Glutamatergic neuron (in vitro differentiated cells): ENCODE measurements at regions not wholly inside any gene's neighbourhood (a gene's known extent, or its start where the extent isn't known, plus 50 kb on each side); places are given as distances from the start of the nearest gene placed in this dataset.

ENCODE experiments used
- DNase-seq: peaks from one replicate; pipeline ENCODE4 v3.0.0; 2022
- H3K27ac Mint-ChIP-seq: one replicate; pipeline ENCODE4 v1.8.0; 2020; ENCODE audit warnings: mild to moderate bottlenecking, mixed read lengths, inconsistent platforms; ENCODE audit not compliant: unreplicated experiment
- H3K27me3 Mint-ChIP-seq: one replicate; pipeline ENCODE4 v1.8.0; 2020; ENCODE audit warnings: mild to moderate bottlenecking, moderate library complexity, mixed read lengths, inconsistent platforms; ENCODE audit not compliant: unreplicated experiment
- H3K36me3 Mint-ChIP-seq: one replicate; pipeline ENCODE4 v1.8.0; 2020; ENCODE audit warnings: mild to moderate bottlenecking, mixed read lengths, inconsistent platforms; ENCODE audit not compliant: unreplicated experiment
- H3K4me1 Mint-ChIP-seq: one replicate; pipeline ENCODE4 v1.8.0; 2020; ENCODE audit warnings: mild to moderate bottlenecking, low read depth, mixed read lengths, inconsistent platforms; ENCODE audit not compliant: unreplicated experiment
- H3K4me3 Mint-ChIP-seq: one replicate; pipeline ENCODE4 v1.8.0; 2020; ENCODE audit warnings: mild to moderate bottlenecking, mixed read lengths, inconsistent platforms; ENCODE audit not compliant: unreplicated experiment
- H3K9me3 Mint-ChIP-seq: one replicate; pipeline ENCODE4 v1.8.0; 2020; ENCODE audit warnings: mild to moderate bottlenecking, moderate library complexity, mixed read lengths, inconsistent platforms; ENCODE audit not compliant: unreplicated experiment
- TF ChIP-seq, protein P1 (sequence below): fragments of 200-600 bp; sonication (generic); IDR thresholded peaks from one replicate; pipeline ENCODE4 v1.5.0; 2021; ENCODE audit not compliant: partially characterized antibody, unreplicated experiment

DNA sequence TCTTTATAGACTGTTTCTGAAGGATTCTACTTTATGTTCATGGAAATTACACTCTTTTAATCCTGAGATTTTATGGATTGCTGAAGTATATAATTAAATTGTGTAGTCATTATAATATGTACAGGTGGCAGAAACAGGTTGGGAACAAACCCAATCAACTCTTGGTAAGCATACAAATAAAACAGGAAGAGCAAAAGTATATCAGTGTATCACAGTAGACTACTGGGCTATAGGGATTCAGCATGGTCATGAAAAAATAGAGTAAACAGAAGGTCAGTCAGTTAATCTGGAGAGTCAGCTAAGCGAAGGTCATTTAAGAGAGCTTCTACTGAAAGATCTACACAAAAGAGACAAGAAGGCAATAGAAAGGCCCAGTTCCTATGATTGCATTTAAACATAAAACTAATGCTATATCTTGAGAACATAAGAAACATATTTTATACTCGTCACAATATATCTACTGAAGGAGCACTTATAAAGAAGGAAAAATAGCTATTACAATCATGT lies 178.9 kb upstream of the ECI2 start:
- Mint-ChIP-seq H3K4me1 (peaks cover 8% of the 10 kb centered on the region), H3K27me3 (peaks cover 2% of the 10 kb centered on the region), H3K27ac (no peak overlapping the region), H3K4me3 (no peak overlapping the region), H3K36me3 (peaks cover 37% of the 10 kb centered on the region), H3K9me3 (peaks cover 4% of the 10 kb centered on the region)
- no peak for DNase-seq
- TF ChIP-seq, protein P1, sequence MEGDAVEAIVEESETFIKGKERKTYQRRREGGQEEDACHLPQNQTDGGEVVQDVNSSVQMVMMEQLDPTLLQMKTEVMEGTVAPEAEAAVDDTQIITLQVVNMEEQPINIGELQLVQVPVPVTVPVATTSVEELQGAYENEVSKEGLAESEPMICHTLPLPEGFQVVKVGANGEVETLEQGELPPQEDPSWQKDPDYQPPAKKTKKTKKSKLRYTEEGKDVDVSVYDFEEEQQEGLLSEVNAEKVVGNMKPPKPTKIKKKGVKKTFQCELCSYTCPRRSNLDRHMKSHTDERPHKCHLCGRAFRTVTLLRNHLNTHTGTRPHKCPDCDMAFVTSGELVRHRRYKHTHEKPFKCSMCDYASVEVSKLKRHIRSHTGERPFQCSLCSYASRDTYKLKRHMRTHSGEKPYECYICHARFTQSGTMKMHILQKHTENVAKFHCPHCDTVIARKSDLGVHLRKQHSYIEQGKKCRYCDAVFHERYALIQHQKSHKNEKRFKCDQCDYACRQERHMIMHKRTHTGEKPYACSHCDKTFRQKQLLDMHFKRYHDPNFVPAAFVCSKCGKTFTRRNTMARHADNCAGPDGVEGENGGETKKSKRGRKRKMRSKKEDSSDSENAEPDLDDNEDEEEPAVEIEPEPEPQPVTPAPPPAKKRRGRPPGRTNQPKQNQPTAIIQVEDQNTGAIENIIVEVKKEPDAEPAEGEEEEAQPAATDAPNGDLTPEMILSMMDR = no peak

DNA sequence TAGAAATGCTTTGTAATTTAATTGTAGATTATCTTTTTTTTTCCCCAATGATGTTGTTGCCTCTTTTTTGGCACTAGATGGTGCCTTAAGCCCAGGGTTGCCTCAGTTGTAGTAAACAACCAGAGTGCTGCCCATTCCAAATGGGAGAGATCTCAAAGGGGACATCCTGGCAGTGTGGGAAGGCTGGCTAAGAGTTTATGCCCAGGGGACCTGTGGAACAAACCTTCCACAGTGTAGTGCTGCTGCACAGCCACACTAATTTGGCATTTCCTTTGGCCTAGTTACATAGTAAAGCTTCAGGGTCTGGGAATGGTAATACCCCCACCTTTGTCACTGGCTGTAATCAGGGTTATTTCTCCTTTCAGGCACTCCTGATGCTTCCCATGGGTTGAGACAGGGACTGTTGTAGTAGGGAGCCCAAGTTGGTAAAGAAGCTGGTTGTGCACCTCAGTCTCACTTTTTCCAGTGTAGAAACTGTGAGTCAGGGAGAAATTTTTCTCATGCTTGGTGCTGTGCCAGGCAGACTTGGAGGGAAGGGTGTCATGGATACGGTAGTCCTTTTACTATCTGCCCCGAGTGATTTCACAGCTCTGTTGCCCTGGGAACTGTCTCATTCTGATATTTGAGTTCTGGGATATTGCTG lies 177.8 kb upstream of the ECI2 start:
- peaks cover 2% of the 10 kb centered on the region for H3K4me1 Mint-ChIP-seq
- H3K27me3 Mint-ChIP-seq = peaks cover 2% of the 10 kb centered on the region
- H3K9me3 Mint-ChIP-seq = peaks cover 4% of the 10 kb centered on the region
- DNase-seq = no peak
- no peak overlapping the region for H3K27ac Mint-ChIP-seq
- peaks cover 37% of the 10 kb centered on the region for H3K36me3 Mint-ChIP-seq
- TF ChIP-seq, protein P1 = no peak
- H3K4me3 Mint-ChIP-seq = no peak overlapping the region

DNA sequence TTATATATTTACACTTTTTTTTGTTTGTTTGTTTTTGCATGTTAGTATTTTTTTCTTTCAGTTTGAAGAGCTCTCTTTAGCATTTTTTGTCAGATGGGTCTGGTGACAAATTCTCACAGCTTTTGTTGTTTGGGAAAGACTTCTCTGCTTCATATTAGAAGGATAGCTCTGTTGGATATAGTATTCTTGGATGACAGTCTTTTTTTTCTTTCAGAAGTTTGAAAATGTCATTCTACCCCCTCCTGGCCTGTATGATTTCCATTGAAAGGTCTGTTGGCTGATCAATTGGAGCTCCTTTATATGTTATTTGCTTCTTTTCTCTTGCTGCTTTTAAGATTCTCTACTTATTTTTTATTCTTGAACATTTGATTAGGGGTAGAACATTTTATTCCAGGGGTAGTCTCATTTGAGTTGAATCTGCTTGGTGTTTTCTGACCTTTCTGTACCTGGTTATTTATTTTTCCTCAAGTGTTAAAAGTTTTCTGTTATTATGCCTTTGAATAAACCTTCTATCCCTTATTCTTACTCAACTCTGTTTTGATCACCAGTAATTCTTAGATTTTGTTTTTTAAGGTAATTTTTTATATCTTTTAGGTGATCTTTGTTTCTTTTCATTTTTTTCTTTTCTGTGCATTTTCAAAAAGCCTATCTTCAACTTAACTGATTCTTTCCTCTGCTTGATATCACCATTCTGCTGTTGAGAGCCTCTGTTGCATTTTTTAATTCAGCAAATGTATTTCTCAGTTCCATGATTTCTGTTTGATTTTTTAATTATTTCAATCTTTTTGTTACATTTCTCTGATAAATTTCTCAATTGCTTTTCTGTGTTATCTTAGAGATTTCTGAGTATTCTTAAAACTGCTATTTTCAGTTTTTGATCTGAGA lies 176.8 kb upstream of the ECI2 start:
- Mint-ChIP-seq H3K27ac (no peak overlapping the region), H3K9me3 (peaks cover 4% of the 10 kb centered on the region), H3K4me3 (no peak overlapping the region), H3K4me1 (peaks cover 2% of the 10 kb centered on the region), H3K27me3 (peaks cover 2% of the 10 kb centered on the region), H3K36me3 (peaks cover 37% of the 10 kb centered on the region)
- no peak for DNase-seq
- TF ChIP-seq, protein P1 = no peak

DNA sequence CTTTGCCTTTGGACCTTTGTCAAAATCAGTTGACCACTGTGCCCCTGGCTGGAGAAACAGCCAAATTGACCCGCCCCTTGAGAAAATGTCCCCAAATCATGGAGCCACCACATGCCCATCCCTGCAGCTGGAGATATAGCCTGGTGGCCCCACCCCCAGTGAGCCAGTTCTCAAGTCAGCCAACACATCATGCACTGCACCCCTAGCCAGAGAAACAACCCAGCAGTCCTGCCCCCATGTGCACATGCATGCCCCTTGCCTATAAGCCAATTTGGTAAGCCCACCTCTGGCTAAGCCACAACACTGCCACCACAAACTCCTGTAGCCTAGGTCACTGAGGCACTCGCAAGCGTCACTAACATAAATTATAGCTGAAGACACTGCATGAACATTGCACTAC lies 174.2 kb upstream of the ECI2 start:
- no peaks in the 10 kb centered on the region for H3K27me3 Mint-ChIP-seq
- no peak overlapping the region for H3K27ac Mint-ChIP-seq
- H3K9me3 Mint-ChIP-seq = peaks cover 6% of the 10 kb centered on the region

More for the DNA sequence above, 174.2 kb upstream of the ECI2 start:
- Mint-ChIP-seq H3K4me1 (no peaks in the 10 kb centered on the region), H3K4me3 (no peak overlapping the region), H3K36me3 (peaks cover 32% of the 10 kb centered on the region)
- DNase-seq = no peak
- TF ChIP-seq, protein P1 = no peak
